HCT116 (cell line): ENCODE measurements at regions not wholly inside any gene's neighbourhood (a gene's known extent, or its start where the extent isn't known, plus 50 kb on each side); places are given as distances from the start of the nearest gene placed in this dataset.

ENCODE experiments used
- ATAC-seq: fragments of 200-7000 bp; cut with Tn5 transposase; 2 replicates; pipeline ENCODE4 v1.9.1; 2020; ENCODE audit warnings: mild to moderate bottlenecking, moderate library complexity
- BruUV-seq: library from RNA; stranded (reverse); fragments of 400-500 nt; replicated peaks from 2 replicates; lab custom pipeline; 2021; lab: Mats Ljungman, UMichigan
- CTCF ChIA-PET: fragments of 300-600 bp; sonication (Branson Sonifier 250); formaldehyde crosslinking; loops from one replicate; lab custom pipeline; 2021; ENCODE audit warnings: antibody characterized with exemption; lab: Charles Lee
- POLR2A ChIA-PET: fragments of 300-600, 350-600 bp; sonication (Branson Sonifier 250); formaldehyde crosslinking; loops from one replicate; lab custom pipeline; 2021; ENCODE audit warnings: antibody characterized with exemption; lab: Charles Lee
- RAD21 ChIA-PET, 2 experiments: fragments of 300-600 bp; sonication (Branson Sonifier 250); formaldehyde crosslinking; loops; one replicate each; lab custom pipeline; 2023; ENCODE audit warnings: low total read pairs in 2 of 2; ENCODE audit not compliant: uncharacterized antibody in 2 of 2, unreplicated experiment in 2 of 2, low non-redundant PET in 1 of 2; lab: Charles Lee
- DNase-seq: peaks from one replicate; pipeline ENCODE4 v3.0.0-alpha.2; 2010; ENCODE audit warnings: low read depth, low spot score
- H2AFZ ChIP-seq: fragments of 200-600 bp; shearing (Covaris generic), sonication (generic); 2 replicates; pipeline ENCODE4 v1.6.1; 2017; ENCODE audit warnings: low read depth, mixed run types, mixed read lengths, antibody characterized with exemption, low read length; ENCODE audit not compliant: poor library complexity, severe bottlenecking
- H3K27ac ChIP-seq: 2 replicates; pipeline ENCODE4 v1.5.1; 2012; ENCODE audit warnings: low read depth, low read length
- H3K27me3 ChIP-seq: fragments of 200-600 bp; sonication (generic); 2 replicates; pipeline ENCODE4 v1.6.1; 2016; ENCODE audit warnings: mixed run types, low read length, mixed read lengths; ENCODE audit not compliant: insufficient read depth
- H3K36me3 ChIP-seq, 2 experiments: fragments of 200-500 bp in 1 of 2; fragments of 200-600 bp in 1 of 2; sonication (Bioruptor generic) in 1 of 2; sonication (generic) in 1 of 2; 2 replicates each; pipeline versions ENCODE4 v1.5.1 to v1.6.1; 2014 to 2016; ENCODE audit warnings: low read length in 2 of 2, inconsistent platforms in 1 of 2, mixed read lengths in 1 of 2, mixed run types in 1 of 2; ENCODE audit not compliant: insufficient read depth in 2 of 2, control insufficient read depth in 1 of 2
- H3K4me1 ChIP-seq, 2 experiments: fragments of 200-600 bp in 1 of 2; sonication (generic) in 1 of 2; 2 replicates each; pipeline versions ENCODE4 v1.5.1 to v1.6.1; 2012 to 2017; ENCODE audit warnings: low read length in 2 of 2, inconsistent platforms in 1 of 2, mild to moderate bottlenecking in 1 of 2, mixed read lengths in 1 of 2, mixed run types in 1 of 2, moderate library complexity in 1 of 2; ENCODE audit not compliant: insufficient read depth in 2 of 2, control insufficient read depth in 1 of 2
- H3K4me2 ChIP-seq: fragments of 200-600 bp; sonication (generic); 2 replicates; pipeline ENCODE4 v1.6.1; 2017; ENCODE audit warnings: mixed run types, low read length, mixed read lengths
- H3K4me3 ChIP-seq, 2 experiments: fragments of 200-600 bp in 1 of 2; sonication (generic) in 1 of 2; replicated peaks in 1 of 2; 2 replicates each; pipeline ENCODE4 v1.5.1; 2011 to 2016; ENCODE audit warnings: low read length in 2 of 2, control low read depth in 1 of 2, low read depth in 1 of 2, mild to moderate bottlenecking in 1 of 2, mixed read lengths in 1 of 2, mixed run types in 1 of 2
- H3K79me2 ChIP-seq: fragments of 200-600 bp; sonication (generic); 2 replicates; pipeline ENCODE4 v1.6.1; 2017; ENCODE audit warnings: mild to moderate bottlenecking, mixed run types, low read length, moderate library complexity, mixed read lengths; ENCODE audit not compliant: insufficient read depth
- H3K9ac ChIP-seq: fragments of 200-600 bp; sonication (generic); 2 replicates; pipeline ENCODE4 v1.6.1; 2016; ENCODE audit warnings: low read length, mixed read lengths
- H3K9me2 ChIP-seq: fragments of 200-600 bp; sonication (generic), shearing (Covaris generic); 2 replicates; pipeline ENCODE4 v1.6.1; 2017; ENCODE audit warnings: mixed run types, mild to moderate bottlenecking, moderate library complexity; ENCODE audit not compliant: insufficient read depth
- H3K9me3 ChIP-seq, 2 experiments: fragments of 200-500 bp in 1 of 2; fragments of 200-600 bp in 1 of 2; sonication (Bioruptor generic) in 1 of 2; sonication (generic) in 1 of 2; 2 replicates each; pipeline ENCODE4 v1.6.1; 2014 to 2017; ENCODE audit warnings: low read length in 2 of 2, mixed read lengths in 2 of 2, inconsistent platforms in 1 of 2, low read depth in 1 of 2, mild to moderate bottlenecking in 1 of 2, mixed run types in 1 of 2, moderate library complexity in 1 of 2; ENCODE audit not compliant: control insufficient read depth in 1 of 2, insufficient read depth in 1 of 2
- H4K20me1 ChIP-seq: fragments of 200-600 bp; sonication (generic), shearing (Covaris generic); 2 replicates; pipeline ENCODE4 v1.6.1; 2017; ENCODE audit warnings: mixed run types, mild to moderate bottlenecking, moderate library complexity; ENCODE audit not compliant: insufficient read depth
- CBX3 ChIP-seq: IDR thresholded peaks from 2 replicates; pipeline ENCODE4 v1.6.1; 2012; ENCODE audit warnings: low read depth
- CEBPB ChIP-seq: IDR thresholded peaks from 2 replicates; pipeline ENCODE4 v1.6.1; 2012; ENCODE audit warnings: low read depth
- EGR1 ChIP-seq: IDR thresholded peaks from 2 replicates; pipeline ENCODE4 v1.6.1; 2012; ENCODE audit warnings: low read depth
- ELF1 ChIP-seq: IDR thresholded peaks from 2 replicates; pipeline ENCODE4 v1.6.1; 2012; ENCODE audit warnings: low read depth, borderline replicate concordance
- EZH2 ChIP-seq: fragments of 200-600 bp; sonication (generic); IDR thresholded peaks from 2 replicates; pipeline ENCODE4 v1.6.1; 2017; ENCODE audit warnings: antibody characterized with exemption, mixed run types
- JUND ChIP-seq: IDR thresholded peaks from 2 replicates; pipeline ENCODE4 v1.6.1; 2012
- POLR2A ChIP-seq: IDR thresholded peaks from 2 replicates; pipeline ENCODE4 v1.7.0; 2011; ENCODE audit warnings: borderline replicate concordance; ENCODE audit not compliant: insufficient read depth, insufficient read length; ENCODE audit errors: extremely low read depth
- POLR2AphosphoS5 ChIP-seq: IDR thresholded peaks from 2 replicates; pipeline ENCODE4 v1.6.1; 2011; ENCODE audit warnings: mild to moderate bottlenecking, low read depth, low read length, moderate library complexity
- RAD21 ChIP-seq: IDR thresholded peaks from 2 replicates; pipeline ENCODE4 v1.6.1; 2012; ENCODE audit warnings: low read depth, mild to moderate bottlenecking
- SIN3A ChIP-seq: IDR thresholded peaks from 2 replicates; pipeline ENCODE4 v1.6.1; 2012; ENCODE audit warnings: low read depth
- SP1 ChIP-seq: IDR thresholded peaks from 2 replicates; pipeline ENCODE4 v1.6.1; 2012; ENCODE audit warnings: low read depth
- SRF ChIP-seq: IDR thresholded peaks from 2 replicates; pipeline ENCODE4 v1.6.1; 2012; ENCODE audit warnings: low read depth
- TCF7L2 ChIP-seq: IDR thresholded peaks from 2 replicates; pipeline ENCODE4 v1.7.0; 2011; ENCODE audit warnings: borderline replicate concordance, inconsistent platforms; ENCODE audit not compliant: insufficient read depth, insufficient read length; ENCODE audit errors: extremely low read depth
- ZFX ChIP-seq: fragments of 450-650 bp; IDR thresholded peaks from 2 replicates; pipeline ENCODE4 v1.6.1; 2017
- ZNF274 ChIP-seq: fragments of 200-500 bp; sonication (Bioruptor generic); IDR thresholded peaks from 2 replicates; pipeline ENCODE4 v1.6.1; 2014; ENCODE audit warnings: mild to moderate bottlenecking, low read depth, low read length, inconsistent platforms
- intact Hi-C: fragments of 100-400 bp; cut with micrococcal nuclease; formaldehyde crosslinking; loops from 2 replicates; pipeline ENCODE4 v1.10.0; 2022
- TF ChIP-seq, protein P1 (sequence below): IDR thresholded peaks from 2 replicates; pipeline ENCODE4 v1.6.1; 2011; ENCODE audit warnings: mild to moderate bottlenecking, low read length, moderate library complexity; ENCODE audit not compliant: insufficient replicate concordance; ENCODE audit errors: extremely low read depth
- TF ChIP-seq, protein P2 (sequence below): IDR thresholded peaks from 2 replicates; pipeline ENCODE4 v1.6.1; 2012
- TF ChIP-seq, protein P3 (sequence below): IDR thresholded peaks from 2 replicates; pipeline ENCODE4 v1.6.1; 2012; ENCODE audit warnings: low read depth
- TF ChIP-seq, protein P4 (sequence below), 3 experiments: fragments of 200-600 bp in 1 of 3; sonication (generic) in 1 of 3; IDR thresholded peaks in 2 of 3; conservative IDR thresholded peaks in 1 of 3; 2 replicates each; pipeline ENCODE4 v1.5.1; 2012 to 2017; ENCODE audit warnings: low read depth in 2 of 3, low read length in 2 of 3, antibody characterized with exemption in 1 of 3, borderline replicate concordance in 1 of 3, control low read depth in 1 of 3, mild to moderate bottlenecking in 1 of 3, mixed read lengths in 1 of 3, mixed run types in 1 of 3, moderate library complexity in 1 of 3; ENCODE audit not compliant: insufficient read depth in 1 of 3
- TF ChIP-seq, protein P5 (sequence below): IDR thresholded peaks from 2 replicates; pipeline ENCODE4 v1.6.1; 2012

DNA sequence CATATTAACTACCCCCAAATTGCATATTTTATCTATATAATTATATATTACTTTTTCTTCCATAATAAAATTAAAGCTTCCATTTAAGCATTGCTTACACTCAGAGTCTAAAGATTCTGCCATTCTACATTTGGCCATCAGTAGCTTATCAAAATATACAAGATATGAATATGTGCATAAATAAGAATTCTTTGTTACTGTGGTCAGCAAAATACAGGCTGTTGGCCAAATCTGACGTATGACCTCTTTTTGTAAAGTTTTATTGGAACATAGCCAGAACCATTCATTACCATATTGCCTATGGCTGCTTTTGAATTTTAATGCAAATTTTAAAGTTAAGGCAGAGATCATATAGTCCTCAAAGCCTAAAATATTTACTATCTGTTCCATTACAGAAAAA, 643.9 kb upstream of the VRK2 start:
- no peaks in the 10 kb centered on the region for H3K36me3 ChIP-seq
- H3K27ac ChIP-seq, result no peak overlapping the region
- no peak for TF ChIP-seq EGR1
- no peak for TF ChIP-seq JUND
- TF ChIP-seq TCF7L2, result no peak
- TF ChIP-seq EZH2, result no peak
- no peak for TF ChIP-seq POLR2AphosphoS5
- no peak for TF ChIP-seq SP1
- TF ChIP-seq, protein P1, sequence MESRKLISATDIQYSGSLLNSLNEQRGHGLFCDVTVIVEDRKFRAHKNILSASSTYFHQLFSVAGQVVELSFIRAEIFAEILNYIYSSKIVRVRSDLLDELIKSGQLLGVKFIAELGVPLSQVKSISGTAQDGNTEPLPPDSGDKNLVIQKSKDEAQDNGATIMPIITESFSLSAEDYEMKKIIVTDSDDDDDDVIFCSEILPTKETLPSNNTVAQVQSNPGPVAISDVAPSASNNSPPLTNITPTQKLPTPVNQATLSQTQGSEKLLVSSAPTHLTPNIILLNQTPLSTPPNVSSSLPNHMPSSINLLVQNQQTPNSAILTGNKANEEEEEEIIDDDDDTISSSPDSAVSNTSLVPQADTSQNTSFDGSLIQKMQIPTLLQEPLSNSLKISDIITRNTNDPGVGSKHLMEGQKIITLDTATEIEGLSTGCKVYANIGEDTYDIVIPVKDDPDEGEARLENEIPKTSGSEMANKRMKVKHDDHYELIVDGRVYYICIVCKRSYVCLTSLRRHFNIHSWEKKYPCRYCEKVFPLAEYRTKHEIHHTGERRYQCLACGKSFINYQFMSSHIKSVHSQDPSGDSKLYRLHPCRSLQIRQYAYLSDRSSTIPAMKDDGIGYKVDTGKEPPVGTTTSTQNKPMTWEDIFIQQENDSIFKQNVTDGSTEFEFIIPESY, result no peak
- TF ChIP-seq, protein P2, sequence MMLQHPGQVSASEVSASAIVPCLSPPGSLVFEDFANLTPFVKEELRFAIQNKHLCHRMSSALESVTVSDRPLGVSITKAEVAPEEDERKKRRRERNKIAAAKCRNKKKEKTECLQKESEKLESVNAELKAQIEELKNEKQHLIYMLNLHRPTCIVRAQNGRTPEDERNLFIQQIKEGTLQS, result no peak
- no peak for TF ChIP-seq CBX3
- TF ChIP-seq ZNF274, result no peak
- TF ChIP-seq SIN3A, result no peak
- TF ChIP-seq RAD21, result no peak
- TF ChIP-seq SRF, result no peak
- no peak for TF ChIP-seq POLR2A
- no peak for TF ChIP-seq CEBPB
- TF ChIP-seq ELF1, result no peak
- TF ChIP-seq, protein P3, sequence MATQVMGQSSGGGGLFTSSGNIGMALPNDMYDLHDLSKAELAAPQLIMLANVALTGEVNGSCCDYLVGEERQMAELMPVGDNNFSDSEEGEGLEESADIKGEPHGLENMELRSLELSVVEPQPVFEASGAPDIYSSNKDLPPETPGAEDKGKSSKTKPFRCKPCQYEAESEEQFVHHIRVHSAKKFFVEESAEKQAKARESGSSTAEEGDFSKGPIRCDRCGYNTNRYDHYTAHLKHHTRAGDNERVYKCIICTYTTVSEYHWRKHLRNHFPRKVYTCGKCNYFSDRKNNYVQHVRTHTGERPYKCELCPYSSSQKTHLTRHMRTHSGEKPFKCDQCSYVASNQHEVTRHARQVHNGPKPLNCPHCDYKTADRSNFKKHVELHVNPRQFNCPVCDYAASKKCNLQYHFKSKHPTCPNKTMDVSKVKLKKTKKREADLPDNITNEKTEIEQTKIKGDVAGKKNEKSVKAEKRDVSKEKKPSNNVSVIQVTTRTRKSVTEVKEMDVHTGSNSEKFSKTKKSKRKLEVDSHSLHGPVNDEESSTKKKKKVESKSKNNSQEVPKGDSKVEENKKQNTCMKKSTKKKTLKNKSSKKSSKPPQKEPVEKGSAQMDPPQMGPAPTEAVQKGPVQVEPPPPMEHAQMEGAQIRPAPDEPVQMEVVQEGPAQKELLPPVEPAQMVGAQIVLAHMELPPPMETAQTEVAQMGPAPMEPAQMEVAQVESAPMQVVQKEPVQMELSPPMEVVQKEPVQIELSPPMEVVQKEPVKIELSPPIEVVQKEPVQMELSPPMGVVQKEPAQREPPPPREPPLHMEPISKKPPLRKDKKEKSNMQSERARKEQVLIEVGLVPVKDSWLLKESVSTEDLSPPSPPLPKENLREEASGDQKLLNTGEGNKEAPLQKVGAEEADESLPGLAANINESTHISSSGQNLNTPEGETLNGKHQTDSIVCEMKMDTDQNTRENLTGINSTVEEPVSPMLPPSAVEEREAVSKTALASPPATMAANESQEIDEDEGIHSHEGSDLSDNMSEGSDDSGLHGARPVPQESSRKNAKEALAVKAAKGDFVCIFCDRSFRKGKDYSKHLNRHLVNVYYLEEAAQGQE, result no peak
- TF ChIP-seq, protein P4, sequence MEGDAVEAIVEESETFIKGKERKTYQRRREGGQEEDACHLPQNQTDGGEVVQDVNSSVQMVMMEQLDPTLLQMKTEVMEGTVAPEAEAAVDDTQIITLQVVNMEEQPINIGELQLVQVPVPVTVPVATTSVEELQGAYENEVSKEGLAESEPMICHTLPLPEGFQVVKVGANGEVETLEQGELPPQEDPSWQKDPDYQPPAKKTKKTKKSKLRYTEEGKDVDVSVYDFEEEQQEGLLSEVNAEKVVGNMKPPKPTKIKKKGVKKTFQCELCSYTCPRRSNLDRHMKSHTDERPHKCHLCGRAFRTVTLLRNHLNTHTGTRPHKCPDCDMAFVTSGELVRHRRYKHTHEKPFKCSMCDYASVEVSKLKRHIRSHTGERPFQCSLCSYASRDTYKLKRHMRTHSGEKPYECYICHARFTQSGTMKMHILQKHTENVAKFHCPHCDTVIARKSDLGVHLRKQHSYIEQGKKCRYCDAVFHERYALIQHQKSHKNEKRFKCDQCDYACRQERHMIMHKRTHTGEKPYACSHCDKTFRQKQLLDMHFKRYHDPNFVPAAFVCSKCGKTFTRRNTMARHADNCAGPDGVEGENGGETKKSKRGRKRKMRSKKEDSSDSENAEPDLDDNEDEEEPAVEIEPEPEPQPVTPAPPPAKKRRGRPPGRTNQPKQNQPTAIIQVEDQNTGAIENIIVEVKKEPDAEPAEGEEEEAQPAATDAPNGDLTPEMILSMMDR (IDR thresholded peaks at IDR 0.05 in 2 of 3, conservative IDR thresholded peaks at IDR 0.05 in 1 of 3; ENCODE audit: borderline replicate concordance in 1 of 3, insufficient read depth in 1 of 3, low read depth in 2 of 3, low read length in 2 of 3), result no peak
- TF ChIP-seq, protein P5, sequence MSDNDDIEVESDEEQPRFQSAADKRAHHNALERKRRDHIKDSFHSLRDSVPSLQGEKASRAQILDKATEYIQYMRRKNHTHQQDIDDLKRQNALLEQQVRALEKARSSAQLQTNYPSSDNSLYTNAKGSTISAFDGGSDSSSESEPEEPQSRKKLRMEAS, result no peak
- TF ChIP-seq ZFX, result no peak
- H3K4me1 ChIP-seq, result no peaks in the 10 kb centered on the region
- no peak overlapping the region for H3K9ac ChIP-seq
- no peaks in the 10 kb centered on the region for H3K27me3 ChIP-seq
- H3K4me3 ChIP-seq, result no peak overlapping the region
- CTCF ChIA-PET, result no interaction called here
- H3K9me2 ChIP-seq, result no peaks in the 10 kb centered on the region
- no peak overlapping the region for H3K4me2 ChIP-seq
- RAD21 ChIA-PET, result no interaction called here
- no peak overlapping the region for H2AFZ ChIP-seq
- no peak for ATAC-seq
- intact Hi-C loops, result no loop called here
- POLR2A ChIA-PET, result no interaction called here
- no TSS peak for BruUV-seq
- no peak for DNase-seq
- H3K9me3 ChIP-seq, result no peaks in the 10 kb centered on the region
- H3K79me2 ChIP-seq, result no peaks in the 10 kb centered on the region
- no peaks in the 10 kb centered on the region for H4K20me1 ChIP-seq
